ENCODE measurements at regions not wholly inside any gene's neighbourhood (a gene's known extent, or its start where the extent isn't known, plus 50 kb on each side); places are given as distances from the start of the nearest gene placed in this dataset.

DNA sequence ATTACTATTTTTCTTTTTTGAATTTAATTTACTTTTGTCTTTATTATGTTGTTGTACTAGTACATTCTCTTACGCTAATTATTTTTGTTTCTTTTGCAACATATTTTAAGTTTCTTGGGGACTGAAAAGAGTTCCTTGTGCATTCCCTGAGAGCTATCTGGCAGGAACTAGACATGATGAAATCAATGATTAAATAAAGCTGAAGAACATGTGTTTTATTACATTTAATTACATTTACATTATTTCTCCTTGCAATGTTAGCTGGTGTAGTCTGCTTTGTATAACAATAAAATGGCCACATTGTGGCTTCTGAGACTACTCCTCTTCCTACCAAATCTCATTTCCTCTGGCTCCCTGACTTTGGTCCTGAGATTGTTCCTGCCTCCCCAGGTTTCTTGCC, 244.9 kb downstream of the NDFIP2 start:
- CTCF ChIA-PET = no interaction called here
- Histone ChIP-seq H3K4me1 (ENCODE audit: control insufficient read depth, insufficient read depth, low read length) (no peaks in the 10 kb centered on the region; the same call in 1 of the 2 replicates), H3K23ac (ENCODE audit: low read depth, low read length) (no peak overlapping the region), H2BK15ac (ENCODE audit: low read depth, low read length) (no peak overlapping the region), H2BK120ac (ENCODE audit: low read depth, low read length) (no peak overlapping the region), H3K18ac (ENCODE audit: low read depth, low read length) (no peak overlapping the region), H4K5ac (ENCODE audit: low read depth, low read length) (no peak overlapping the region), H2AK9ac (replicated peaks; ENCODE audit: low read depth, low read length, poor library complexity) (no peak overlapping the region), H3K27me3 (ENCODE audit: control insufficient read depth, insufficient read depth, low read length) (0 out of 2 replicates have a peak, but pooled peaks cover 2% of the 10 kb centered on the region), H3K56ac (ENCODE audit: extremely low read depth, insufficient read depth, low read length) (no peak overlapping the region), H3K27ac (ENCODE audit: insufficient read depth, low read length) (no peak overlapping the region), H3K9me1 (ENCODE audit: insufficient read depth, low read length) (no peaks in the 10 kb centered on the region), H2AFZ (replicated peaks; ENCODE audit: low read length, poor library complexity) (no peak overlapping the region), H2BK5ac (ENCODE audit: low read depth, low read length, poor library complexity, severe bottlenecking) (no peak overlapping the region), H2BK20ac (ENCODE audit: low read depth, low read length) (no peak overlapping the region), H3K14ac (replicated peaks; ENCODE audit: low read depth, low read length) (no peak overlapping the region), H3K79me1 (ENCODE audit: low read depth in 1 of 2, low read length in 2 of 2) (no peaks in the 10 kb centered on the region), H2AK5ac (ENCODE audit: low read depth, low read length) (no peak overlapping the region), H3K4me2 (ENCODE audit: low read depth, low read length) (no peak overlapping the region), H3K9ac (ENCODE audit: low read depth, low read length) (no peak overlapping the region), H3K36me3 (ENCODE audit: control insufficient read depth, insufficient read depth, low read length) (no peaks in the 10 kb centered on the region), H3K9me3 (ENCODE audit: control insufficient read depth, insufficient read depth, low read length) (no peaks in the 10 kb centered on the region), H3K4me3 (ENCODE audit: insufficient read depth, low read depth, low read length) (no peak overlapping the region), H4K8ac (ENCODE audit: low read depth in 2 of 2, low read length in 2 of 2) (no peak overlapping the region), H4K20me1 (ENCODE audit: insufficient read depth, low read length) (no peaks in the 10 kb centered on the region), H3K4ac (ENCODE audit: low read depth, low read length) (no peak overlapping the region), H4K91ac (ENCODE audit: insufficient read depth, low read depth, low read length) (no peak overlapping the region)
- TF ChIP-seq NFE2L2 (IDR thresholded peaks at IDR 0.05; ENCODE audit: low read depth, low read length) (no peak), CEBPB (IDR thresholded peaks at IDR 0.05; ENCODE audit: low read depth, low read length) (no peak), RAD21 (IDR thresholded peaks at IDR 0.05; ENCODE audit: low read length) (no peak), MAZ (IDR thresholded peaks at IDR 0.05; ENCODE audit: borderline replicate concordance, low read depth, low read length) (no peak), POLR2A (IDR thresholded peaks at IDR 0.05; ENCODE audit: low read depth, low read length) (no peak), RFX5 (IDR thresholded peaks at IDR 0.05; ENCODE audit: low read depth, low read length) (no peak), MAFK (IDR thresholded peaks at IDR 0.05; ENCODE audit: low read depth, low read length) (no peak), RCOR1 (IDR thresholded peaks at IDR 0.05; ENCODE audit: insufficient replicate concordance, low read length) (no peak), BHLHE40 (IDR thresholded peaks at IDR 0.05; ENCODE audit: low read depth, low read length) (no peak), CHD1 (IDR thresholded peaks at IDR 0.05; ENCODE audit: low read depth, low read length) (no peak), SMC3 (IDR thresholded peaks at IDR 0.05; ENCODE audit: low read depth, low read length) (no peak), MXI1 (IDR thresholded peaks at IDR 0.05; ENCODE audit: borderline replicate concordance, low read depth, low read length) (no peak), USF2 (IDR thresholded peaks at IDR 0.05; ENCODE audit: low read depth, low read length) (no peak), FOS (IDR thresholded peaks at IDR 0.05; ENCODE audit: low read depth, low read length) (no peak)
- TF ChIP-seq, protein P1, sequence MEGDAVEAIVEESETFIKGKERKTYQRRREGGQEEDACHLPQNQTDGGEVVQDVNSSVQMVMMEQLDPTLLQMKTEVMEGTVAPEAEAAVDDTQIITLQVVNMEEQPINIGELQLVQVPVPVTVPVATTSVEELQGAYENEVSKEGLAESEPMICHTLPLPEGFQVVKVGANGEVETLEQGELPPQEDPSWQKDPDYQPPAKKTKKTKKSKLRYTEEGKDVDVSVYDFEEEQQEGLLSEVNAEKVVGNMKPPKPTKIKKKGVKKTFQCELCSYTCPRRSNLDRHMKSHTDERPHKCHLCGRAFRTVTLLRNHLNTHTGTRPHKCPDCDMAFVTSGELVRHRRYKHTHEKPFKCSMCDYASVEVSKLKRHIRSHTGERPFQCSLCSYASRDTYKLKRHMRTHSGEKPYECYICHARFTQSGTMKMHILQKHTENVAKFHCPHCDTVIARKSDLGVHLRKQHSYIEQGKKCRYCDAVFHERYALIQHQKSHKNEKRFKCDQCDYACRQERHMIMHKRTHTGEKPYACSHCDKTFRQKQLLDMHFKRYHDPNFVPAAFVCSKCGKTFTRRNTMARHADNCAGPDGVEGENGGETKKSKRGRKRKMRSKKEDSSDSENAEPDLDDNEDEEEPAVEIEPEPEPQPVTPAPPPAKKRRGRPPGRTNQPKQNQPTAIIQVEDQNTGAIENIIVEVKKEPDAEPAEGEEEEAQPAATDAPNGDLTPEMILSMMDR (conservative IDR thresholded peaks at IDR 0.05; ENCODE audit: low read depth, low read length) = no peak
- TF ChIP-seq, protein P2, sequence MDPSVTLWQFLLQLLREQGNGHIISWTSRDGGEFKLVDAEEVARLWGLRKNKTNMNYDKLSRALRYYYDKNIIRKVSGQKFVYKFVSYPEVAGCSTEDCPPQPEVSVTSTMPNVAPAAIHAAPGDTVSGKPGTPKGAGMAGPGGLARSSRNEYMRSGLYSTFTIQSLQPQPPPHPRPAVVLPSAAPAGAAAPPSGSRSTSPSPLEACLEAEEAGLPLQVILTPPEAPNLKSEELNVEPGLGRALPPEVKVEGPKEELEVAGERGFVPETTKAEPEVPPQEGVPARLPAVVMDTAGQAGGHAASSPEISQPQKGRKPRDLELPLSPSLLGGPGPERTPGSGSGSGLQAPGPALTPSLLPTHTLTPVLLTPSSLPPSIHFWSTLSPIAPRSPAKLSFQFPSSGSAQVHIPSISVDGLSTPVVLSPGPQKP (IDR thresholded peaks at IDR 0.05; ENCODE audit: borderline replicate concordance, low read depth, low read length) = no peak
- in situ Hi-C loops (cut with MboI; ENCODE audit: low sequenced_read_pairs) = no loop called here
- DNase-seq (no peak), ATAC-seq (ENCODE audit: low read depth) (no peak)
- no TSS peak for BruUV-seq (replicated peaks)
- dilution Hi-C loops (cut with HindIII; ENCODE audit: low sequenced_read_pairs, unreplicated experiment) = no loop called here
- POLR2A ChIA-PET (ENCODE audit: unreplicated experiment) = no interaction called here
- WGBS, 2 experiments (ENCODE audit: extremely low coverage in 2 of 2, insufficient read length in 1 of 2) = no CpG with 5 or more reads among the region's 1 CpG
- intact Hi-C loops (cut with micrococcal nuclease) = no loop called here

All from IMR-90 (cell line).